ENCODE measurements at regions not wholly inside any gene's neighbourhood (a gene's known extent, or its start where the extent isn't known, plus 50 kb on each side); places are given as distances from the start of the nearest gene placed in this dataset.

GRCh38 chr4:185899833-185900232 lies 87.8 kb upstream of the SORBS2 start:
- H3K9me3 ChIP-seq (ENCODE audit: control extremely low read depth in 1 of 3, control insufficient read depth in 2 of 3, insufficient read depth in 1 of 3, low read length in 2 of 3), result peaks cover 0 to 1% (median 0%) of the 10 kb centered on the region in 3 donors
- H2AFZ ChIP-seq (ENCODE audit: insufficient read depth, low read depth, low read length, poor library complexity, severe bottlenecking), result no peak overlapping the region
- intact Hi-C loops (cut with micrococcal nuclease), result no loop called here
- no peaks in the 10 kb centered on the region for H3K36me3 ChIP-seq (replicated peaks in 1 of 2; ENCODE audit: control extremely low read depth in 1 of 2, control insufficient read depth in 1 of 2, extremely low read depth in 1 of 2, insufficient read depth in 2 of 2, low read length in 1 of 2)
- no peak overlapping the region for H3K4me3 Mint-ChIP-seq
- CTCF ChIA-PET, result no interaction called here
- no peak overlapping the region for H3K27ac Mint-ChIP-seq
- no peaks in the 10 kb centered on the region for H4K20me1 ChIP-seq (ENCODE audit: control insufficient read depth, insufficient read depth, low read length, poor library complexity, severe bottlenecking)
- no peak for ATAC-seq (ENCODE audit: low read depth)
- H3K9ac ChIP-seq (ENCODE audit: low read length), result no peak overlapping the region
- H3K4me1 ChIP-seq (ENCODE audit: control insufficient read depth in 2 of 2, insufficient read depth in 2 of 2, low read length in 2 of 2), result no peaks in the 10 kb centered on the region
- H3K4me2 ChIP-seq (replicated peaks; ENCODE audit: low read depth, low read length, poor library complexity, severe bottlenecking), result no peak overlapping the region
- no peaks in the 10 kb centered on the region for H3K79me2 ChIP-seq (ENCODE audit: control insufficient read depth, insufficient read depth, low read length)
- peaks cover 2% of the 10 kb centered on the region for H3K4me1 Mint-ChIP-seq
- no peak overlapping the region for H3K4me3 ChIP-seq (ENCODE audit: control extremely low read depth in 1 of 5, extremely low read depth in 1 of 5, insufficient read depth in 1 of 5, low read depth in 2 of 5, low read length in 4 of 5)
- no peak for TF ChIP-seq EZH2 (IDR thresholded peaks at IDR 0.05; ENCODE audit: borderline replicate concordance, insufficient read depth, low read depth, low read length, poor library complexity, severe bottlenecking)
- TF ChIP-seq, protein P1, sequence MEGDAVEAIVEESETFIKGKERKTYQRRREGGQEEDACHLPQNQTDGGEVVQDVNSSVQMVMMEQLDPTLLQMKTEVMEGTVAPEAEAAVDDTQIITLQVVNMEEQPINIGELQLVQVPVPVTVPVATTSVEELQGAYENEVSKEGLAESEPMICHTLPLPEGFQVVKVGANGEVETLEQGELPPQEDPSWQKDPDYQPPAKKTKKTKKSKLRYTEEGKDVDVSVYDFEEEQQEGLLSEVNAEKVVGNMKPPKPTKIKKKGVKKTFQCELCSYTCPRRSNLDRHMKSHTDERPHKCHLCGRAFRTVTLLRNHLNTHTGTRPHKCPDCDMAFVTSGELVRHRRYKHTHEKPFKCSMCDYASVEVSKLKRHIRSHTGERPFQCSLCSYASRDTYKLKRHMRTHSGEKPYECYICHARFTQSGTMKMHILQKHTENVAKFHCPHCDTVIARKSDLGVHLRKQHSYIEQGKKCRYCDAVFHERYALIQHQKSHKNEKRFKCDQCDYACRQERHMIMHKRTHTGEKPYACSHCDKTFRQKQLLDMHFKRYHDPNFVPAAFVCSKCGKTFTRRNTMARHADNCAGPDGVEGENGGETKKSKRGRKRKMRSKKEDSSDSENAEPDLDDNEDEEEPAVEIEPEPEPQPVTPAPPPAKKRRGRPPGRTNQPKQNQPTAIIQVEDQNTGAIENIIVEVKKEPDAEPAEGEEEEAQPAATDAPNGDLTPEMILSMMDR (IDR thresholded peaks at IDR 0.05), result no peak
- DNase-seq, result no peak
- peaks cover 0 to 2% (median 0%) of the 10 kb centered on the region in 4 experiments for H3K27me3 ChIP-seq (replicated peaks in 1 of 4; ENCODE audit: control extremely low read depth in 1 of 4, control insufficient read depth in 3 of 4, insufficient read depth in 4 of 4, low read length in 3 of 4)
- WGBS (ENCODE audit: insufficient coverage), result 100% methylated on average over 1 of the region's 4 CpGs
- no peaks in the 10 kb centered on the region for H3K9me3 Mint-ChIP-seq (ENCODE audit: insufficient read depth)
- POLR2A ChIA-PET, result no interaction called here
- no peak overlapping the region for H3K27ac ChIP-seq (ENCODE audit: low read length in 2 of 2)
- peaks cover 20% of the 10 kb centered on the region for H3K27me3 Mint-ChIP-seq

- H3K27ac Mint-ChIP-seq, result no peak overlapping the region
- Histone ChIP-seq H3K9me3 (ENCODE audit: control extremely low read depth in 1 of 3, control insufficient read depth in 2 of 3, insufficient read depth in 1 of 3, low read length in 2 of 3) (peaks cover 0 to 1% (median 0%) of the 10 kb centered on the region in 3 donors), H4K20me1 (ENCODE audit: control insufficient read depth, insufficient read depth, low read length, poor library complexity, severe bottlenecking) (no peaks in the 10 kb centered on the region), H3K4me1 (ENCODE audit: control insufficient read depth in 2 of 2, insufficient read depth in 2 of 2, low read length in 2 of 2) (no peaks in the 10 kb centered on the region), H3K36me3 (replicated peaks in 1 of 2; ENCODE audit: control extremely low read depth in 1 of 2, control insufficient read depth in 1 of 2, extremely low read depth in 1 of 2, insufficient read depth in 2 of 2, low read length in 1 of 2) (no peaks in the 10 kb centered on the region), H3K27ac (ENCODE audit: low read length in 2 of 2) (no peak overlapping the region), H3K79me2 (ENCODE audit: control insufficient read depth, insufficient read depth, low read length) (no peaks in the 10 kb centered on the region), H2AFZ (ENCODE audit: insufficient read depth, low read depth, low read length, poor library complexity, severe bottlenecking) (no peak overlapping the region), H3K4me2 (replicated peaks; ENCODE audit: low read depth, low read length, poor library complexity, severe bottlenecking) (no peak overlapping the region), H3K4me3 (ENCODE audit: control extremely low read depth in 1 of 5, extremely low read depth in 1 of 5, insufficient read depth in 1 of 5, low read depth in 2 of 5, low read length in 4 of 5) (no peak overlapping the region), H3K27me3 (replicated peaks in 1 of 4; ENCODE audit: control extremely low read depth in 1 of 4, control insufficient read depth in 3 of 4, insufficient read depth in 4 of 4, low read length in 3 of 4) (no peaks in the 10 kb centered on the region), H3K9ac (ENCODE audit: low read length) (no peak overlapping the region)
- H3K4me3 Mint-ChIP-seq, result no peak overlapping the region
- ChIA-PET POLR2A (no interaction called here), CTCF (interaction anchor here (0.7 kb wide), 1 partner anchor 62 kb away, joined by 3 read pairs; no protein-coding TSS in a partner anchor)
- no peak for TF ChIP-seq EZH2 (IDR thresholded peaks at IDR 0.05; ENCODE audit: borderline replicate concordance, insufficient read depth, low read depth, low read length, poor library complexity, severe bottlenecking)
- TF ChIP-seq, protein P1 (IDR thresholded peaks at IDR 0.05), result no peak
- intact Hi-C loops (cut with micrococcal nuclease), result no loop called here
- ATAC-seq (ENCODE audit: low read depth) (no peak), DNase-seq (no peak)
- 90% methylated on average over 3 of the region's 4 CpGs for WGBS (ENCODE audit: insufficient coverage)
- H3K4me1 Mint-ChIP-seq, result no peaks in the 10 kb centered on the region
- no peaks in the 10 kb centered on the region for H3K9me3 Mint-ChIP-seq (ENCODE audit: insufficient read depth)
- peaks cover 16% of the 10 kb centered on the region for H3K27me3 Mint-ChIP-seq
These were observed 90.7 kb upstream of the SORBS2 start for GRCh38 chr4:185902654-185903053.
